Uterus (tissue), 2 donors: ENCODE measurements at regions not wholly inside any gene's neighbourhood (a gene's known extent, or its start where the extent isn't known, plus 50 kb on each side); places are given as distances from the start of the nearest gene placed in this dataset.

Experiments used
- POLR2A ChIP-seq, 2 donors: fragments of 450-650 bp; IDR thresholded peaks; one replicate each; pipeline ENCODE4 v1.6.1; 2016; ENCODE audit warnings: antibody characterized with exemption in 2 of 2, mild to moderate bottlenecking in 1 of 2, moderate library complexity in 1 of 2
- TF ChIP-seq, protein P1 (sequence below), 4 experiments: fragments of 200-600 bp in 2 of 4; fragments of 450-650 bp in 2 of 4; sonication (generic) in 2 of 4; IDR thresholded peaks; one replicate each; pipeline ENCODE4 v1.5.1; 2016 to 2019; ENCODE audit warnings: antibody characterized with exemption in 4 of 4, mild to moderate bottlenecking in 2 of 4, moderate library complexity in 1 of 4

DNA sequence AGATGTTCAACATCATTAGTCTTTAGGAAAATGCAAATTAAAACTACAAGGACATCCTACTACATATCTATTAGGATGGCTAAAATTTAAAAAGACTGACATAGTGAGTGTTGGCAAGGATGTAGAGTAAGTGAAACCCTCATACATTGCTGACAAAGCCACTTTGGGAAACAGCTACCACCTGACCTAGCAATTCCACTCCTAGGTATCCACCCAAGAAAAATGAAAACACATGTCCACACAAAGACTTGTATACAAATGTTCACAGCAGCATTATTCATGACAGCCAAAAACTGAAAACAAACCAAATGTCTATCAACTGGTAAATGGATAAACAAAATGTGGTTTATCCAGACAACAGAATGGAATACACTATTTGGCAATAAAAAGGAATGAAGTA is 51.7 kb upstream of the DOCK9 start:
- TF ChIP-seq, protein P1, sequence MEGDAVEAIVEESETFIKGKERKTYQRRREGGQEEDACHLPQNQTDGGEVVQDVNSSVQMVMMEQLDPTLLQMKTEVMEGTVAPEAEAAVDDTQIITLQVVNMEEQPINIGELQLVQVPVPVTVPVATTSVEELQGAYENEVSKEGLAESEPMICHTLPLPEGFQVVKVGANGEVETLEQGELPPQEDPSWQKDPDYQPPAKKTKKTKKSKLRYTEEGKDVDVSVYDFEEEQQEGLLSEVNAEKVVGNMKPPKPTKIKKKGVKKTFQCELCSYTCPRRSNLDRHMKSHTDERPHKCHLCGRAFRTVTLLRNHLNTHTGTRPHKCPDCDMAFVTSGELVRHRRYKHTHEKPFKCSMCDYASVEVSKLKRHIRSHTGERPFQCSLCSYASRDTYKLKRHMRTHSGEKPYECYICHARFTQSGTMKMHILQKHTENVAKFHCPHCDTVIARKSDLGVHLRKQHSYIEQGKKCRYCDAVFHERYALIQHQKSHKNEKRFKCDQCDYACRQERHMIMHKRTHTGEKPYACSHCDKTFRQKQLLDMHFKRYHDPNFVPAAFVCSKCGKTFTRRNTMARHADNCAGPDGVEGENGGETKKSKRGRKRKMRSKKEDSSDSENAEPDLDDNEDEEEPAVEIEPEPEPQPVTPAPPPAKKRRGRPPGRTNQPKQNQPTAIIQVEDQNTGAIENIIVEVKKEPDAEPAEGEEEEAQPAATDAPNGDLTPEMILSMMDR (IDR thresholded peaks at IDR 0.05) = no peak
- no peak for TF ChIP-seq POLR2A (IDR thresholded peaks at IDR 0.05)
